AG08396 (cell line): ENCODE measurements at regions not wholly inside any gene's neighbourhood (a gene's known extent, or its start where the extent isn't known, plus 50 kb on each side); places are given as distances from the start of the nearest gene placed in this dataset.
"Not testable (repeated sequence)": the region's sequence is repeated elsewhere in the genome, so short reads cannot be mapped to it uniquely, and the experiment has no call there.

Experiments used
- DNase-seq: peaks from one replicate; pipeline ENCODE4 v3.0.0; 2012; ENCODE audit warnings: low spot score, mixed read lengths

DNA sequence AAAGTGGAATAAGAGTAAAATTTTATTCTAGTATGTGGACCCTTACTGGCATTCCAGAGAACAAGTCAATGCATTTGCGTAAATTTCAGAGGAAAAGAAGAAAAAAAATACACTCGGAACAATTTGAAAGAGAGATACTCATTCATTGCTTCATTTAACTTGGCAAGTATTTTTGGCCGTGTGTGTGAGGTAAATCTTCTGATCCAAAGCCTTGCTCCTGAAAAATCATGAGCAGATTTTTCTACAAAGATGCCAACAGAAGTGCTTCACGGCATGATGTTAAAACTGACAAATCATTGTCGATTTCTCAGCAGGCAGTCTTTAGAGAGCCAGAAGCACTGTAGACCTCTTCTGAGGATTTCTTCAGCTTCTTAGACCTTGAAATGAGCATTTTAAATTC is 194.0 kb downstream of the COX18 start:
- DNase-seq: no peak

- DNase-seq: no peak
Observed at GRCh38 chr4:72875138-72875537, 194.4 kb downstream of the COX18 start.

- DNase-seq: no peak
Observed at GRCh38 chr4:72864898-72865297, 204.6 kb downstream of the COX18 start.

- not testable (repeated sequence) for DNase-seq
Observed at GRCh38 chr4:72864277-72864676, 205.2 kb downstream of the COX18 start.

DNA sequence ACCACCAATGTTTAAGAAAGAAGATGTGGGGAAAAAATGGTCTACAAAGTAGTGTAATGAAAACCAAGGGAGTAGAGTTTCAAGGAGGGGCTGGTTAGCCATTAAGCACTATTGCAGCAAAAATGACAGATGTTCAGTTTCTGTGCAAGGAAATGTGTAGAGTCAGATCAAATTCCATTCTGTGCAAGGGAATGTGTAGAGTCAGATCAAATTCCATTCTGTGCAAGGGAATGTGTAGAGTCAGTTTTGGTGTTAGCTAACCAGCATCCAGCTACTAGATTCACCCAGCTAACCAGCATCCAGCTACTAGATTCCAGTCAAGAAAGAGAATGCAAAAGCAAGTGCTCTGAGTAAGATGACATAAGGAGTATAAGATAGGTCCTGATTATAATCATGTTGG is 208.8 kb downstream of the COX18 start:
- DNase-seq: no peak

GRCh38 chr4:72858328-72858727 is 211.2 kb downstream of the COX18 start:
- DNase-seq: peak; percentile 16

GRCh38 chr4:72857787-72858186 is 211.7 kb downstream of the COX18 start:
- DNase-seq: no peak

GRCh38 chr4:72857216-72857615 is 212.3 kb downstream of the COX18 start:
- DNase-seq: no peak

DNA sequence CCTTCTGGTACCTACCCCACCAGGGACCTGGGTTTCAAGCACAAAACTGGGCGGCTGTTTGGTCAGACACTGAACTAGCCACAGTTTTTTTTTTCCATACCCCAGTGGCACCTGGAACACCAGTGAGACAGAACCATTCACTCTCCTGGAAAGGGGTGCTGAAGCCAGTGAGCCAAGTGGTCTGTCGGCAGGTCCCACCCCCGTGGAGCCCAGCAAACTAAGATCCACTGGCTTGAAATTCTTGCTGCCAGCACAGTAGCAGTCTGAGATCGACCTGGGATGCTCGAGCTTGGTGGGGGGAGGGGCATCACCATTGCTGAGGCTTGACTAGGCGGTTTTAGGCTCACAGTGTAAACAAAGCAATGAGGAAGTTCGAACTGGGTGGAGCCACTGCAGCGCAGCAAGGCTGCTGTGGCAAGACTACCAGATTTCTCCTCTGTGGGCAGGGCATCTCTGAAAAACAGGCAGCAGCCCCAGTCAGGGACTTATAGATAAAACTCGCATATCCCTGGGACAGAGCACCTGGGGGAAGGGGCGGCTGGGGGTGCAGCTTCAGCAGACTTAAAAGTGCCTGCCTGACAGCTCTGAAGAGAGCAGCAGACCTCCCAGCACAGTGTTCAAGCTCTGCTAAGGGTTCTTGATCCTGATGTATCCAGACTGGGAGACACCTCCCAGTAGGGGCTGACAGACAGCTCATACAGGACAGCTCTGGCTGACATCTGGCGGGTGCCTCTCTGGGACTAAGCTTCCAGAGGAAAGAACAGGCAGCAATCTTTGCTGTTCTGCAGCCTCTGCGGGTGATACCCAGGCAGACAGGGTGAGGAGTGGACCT is 223.0 kb downstream of the COX18 start:
- DNase-seq: no peak

GRCh38 chr4:72843466-72843865 is 226.1 kb downstream of the COX18 start:
- DNase-seq: no peak

GRCh38 chr4:72842323-72842722 is 227.2 kb downstream of the COX18 start:
- no peak for DNase-seq

DNA sequence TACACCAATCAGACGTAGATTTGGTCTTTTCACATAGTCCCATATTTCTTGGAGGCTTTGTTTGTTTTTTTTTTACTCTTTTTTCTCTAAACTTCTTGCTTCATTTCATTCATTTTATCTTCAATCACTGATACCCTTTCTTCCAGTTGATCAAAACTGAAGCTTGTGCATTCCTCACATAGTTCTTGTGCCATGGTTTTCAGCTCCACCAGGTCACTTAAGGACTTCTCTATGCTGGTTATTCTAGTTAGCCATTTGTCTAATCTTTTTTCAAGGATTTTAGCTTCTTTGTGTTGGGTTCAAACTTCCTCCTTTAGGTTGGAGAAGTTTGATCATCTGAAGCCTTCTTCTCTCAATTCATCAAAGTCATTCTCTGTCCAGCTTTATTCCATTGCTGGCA is 229.3 kb downstream of the COX18 start:
- DNase-seq: not testable (repeated sequence)

DNA sequence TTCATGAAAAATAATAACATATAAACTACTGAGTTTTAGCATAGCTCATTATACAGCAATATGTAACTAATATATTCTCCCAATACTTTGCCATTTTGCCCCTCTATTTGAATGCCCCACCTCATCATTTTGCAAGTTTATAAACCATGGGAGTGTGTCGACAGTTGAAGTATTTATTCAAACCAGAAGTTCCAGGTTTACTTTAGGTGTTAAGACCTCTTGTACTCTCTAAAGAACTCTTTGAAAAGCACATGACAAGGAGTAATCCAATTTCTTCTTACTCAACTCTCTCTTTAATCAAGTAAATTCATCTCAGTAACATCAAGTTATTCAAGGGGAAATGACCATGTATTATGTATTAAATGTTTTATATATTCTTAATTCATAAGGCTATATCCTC is 240.7 kb downstream of the COX18 start:
- no peak for DNase-seq

DNA sequence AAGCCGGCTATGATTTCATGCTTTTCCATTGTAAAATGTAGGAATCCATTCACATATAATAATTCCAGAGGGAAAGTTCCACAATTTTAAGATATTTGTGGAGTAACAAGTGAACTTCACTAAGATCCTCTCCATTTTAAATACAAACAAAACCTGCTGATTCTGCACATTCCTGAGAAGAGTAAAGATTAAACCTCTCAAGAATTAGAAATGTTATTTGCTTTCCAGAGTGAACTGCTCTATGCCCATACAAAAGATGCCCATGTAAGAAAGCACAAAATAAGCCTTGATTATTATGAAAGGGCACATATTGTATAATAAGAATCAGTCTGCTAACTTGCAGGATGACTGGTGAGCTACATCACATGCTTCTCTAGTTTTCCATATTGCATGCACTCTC is 241.5 kb downstream of the COX18 start:
- no peak for DNase-seq

- DNase-seq: no peak
Observed at GRCh38 chr4:72820107-72820506, 249.4 kb downstream of the COX18 start.

DNA sequence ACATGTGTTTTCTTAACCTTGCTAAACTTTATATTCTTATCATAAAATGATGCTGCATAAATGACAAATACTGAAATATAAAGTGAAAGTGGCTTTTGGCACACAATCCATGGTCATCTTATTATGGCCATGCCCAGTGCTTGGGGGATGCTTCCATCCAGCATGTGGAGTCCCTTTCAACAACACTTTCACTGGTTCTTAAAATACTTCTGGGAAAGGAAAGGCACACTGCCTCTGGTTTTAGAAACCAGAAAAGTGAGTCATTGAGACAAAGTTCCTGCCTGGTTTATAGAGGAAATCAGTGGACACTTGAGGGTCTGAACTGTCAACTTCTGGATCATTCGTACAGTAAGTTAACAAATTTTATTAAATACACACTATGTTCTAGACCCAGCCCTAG is 248.0 kb upstream of the ADAMTS3 start:
- no peak for DNase-seq

GRCh38 chr4:72814241-72814640 is 245.2 kb upstream of the ADAMTS3 start:
- DNase-seq: no peak

DNA sequence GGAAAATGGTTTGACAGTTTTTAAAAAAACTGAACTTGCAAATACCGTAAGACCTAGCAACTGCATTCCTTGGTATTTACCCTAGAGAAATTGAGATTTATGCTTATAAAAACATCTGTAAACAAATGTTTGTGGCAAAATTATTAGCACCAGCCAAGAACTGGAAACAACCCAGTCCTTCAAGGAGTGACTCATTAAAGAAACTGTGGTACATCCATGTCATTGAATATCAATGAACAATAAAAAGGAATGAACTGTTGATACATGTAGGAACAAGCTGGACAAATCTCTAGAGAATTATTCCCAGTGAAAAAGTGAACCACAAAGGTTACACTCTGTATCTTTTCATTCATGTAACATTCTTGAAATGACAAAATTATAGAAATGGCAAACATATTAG is 240.2 kb upstream of the ADAMTS3 start:
- no peak for DNase-seq

- DNase-seq: no peak
Observed at GRCh38 chr4:72805284-72805683, 236.3 kb upstream of the ADAMTS3 start.

DNA sequence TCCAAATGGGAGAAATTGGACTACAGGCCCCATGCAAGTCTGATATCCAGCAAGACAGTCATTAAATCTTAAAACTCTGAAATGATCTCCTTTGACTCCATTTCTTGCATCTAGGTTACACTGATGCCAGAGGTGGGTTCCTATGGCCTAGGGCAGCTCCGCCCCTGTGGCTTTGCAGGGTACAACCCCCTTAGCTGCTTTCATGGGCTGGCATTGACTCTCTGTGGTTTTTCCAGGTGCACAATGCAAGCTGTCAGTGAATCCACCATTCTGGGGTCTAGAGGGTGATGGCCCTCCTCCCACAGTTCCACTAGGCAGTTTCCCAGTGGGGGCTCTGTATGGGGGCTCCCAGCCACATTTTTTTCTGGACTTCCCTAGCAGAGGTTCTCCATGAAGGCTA is 228.5 kb upstream of the ADAMTS3 start:
- no peak for DNase-seq

- DNase-seq: no peak
Observed at GRCh38 chr4:72791054-72791453, 222.0 kb upstream of the ADAMTS3 start.

DNA sequence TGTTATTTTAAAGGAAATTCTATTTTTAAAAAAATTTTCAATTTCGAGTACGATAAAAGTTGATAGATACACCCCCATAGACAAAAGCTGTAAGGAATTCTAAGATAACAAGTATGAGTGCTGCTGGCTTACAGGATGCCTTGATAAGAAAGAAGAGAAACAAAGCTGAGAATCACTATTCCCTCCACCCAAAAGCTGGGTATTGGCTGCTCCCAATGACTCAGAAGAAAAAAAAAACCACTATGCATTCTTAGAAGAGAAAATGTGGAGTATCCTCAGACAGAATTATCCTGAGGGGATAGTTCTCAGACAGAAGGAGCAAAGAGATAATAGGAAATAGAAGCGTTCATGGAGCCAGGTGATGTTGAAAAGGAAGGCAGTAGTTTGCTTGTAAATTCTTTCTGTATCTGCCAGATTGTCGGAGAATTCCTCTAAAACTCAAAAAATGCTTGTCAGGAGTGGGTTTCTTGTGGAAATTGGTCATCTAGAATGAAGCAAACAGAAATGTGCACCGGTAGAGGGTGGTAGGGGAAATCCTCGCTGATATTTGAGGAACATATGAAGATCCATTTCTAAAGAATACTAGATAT is 217.5 kb upstream of the ADAMTS3 start:
- no peak for DNase-seq

- DNase-seq: no peak
Observed at GRCh38 chr4:72779241-72779640, 210.2 kb upstream of the ADAMTS3 start.

GRCh38 chr4:72777436-72777835 is 208.4 kb upstream of the ADAMTS3 start:
- DNase-seq: no peak
